ENCODE measurements at regions not wholly inside any gene's neighbourhood (a gene's known extent, or its start where the extent isn't known, plus 50 kb on each side); places are given as distances from the start of the nearest gene placed in this dataset.

DNA sequence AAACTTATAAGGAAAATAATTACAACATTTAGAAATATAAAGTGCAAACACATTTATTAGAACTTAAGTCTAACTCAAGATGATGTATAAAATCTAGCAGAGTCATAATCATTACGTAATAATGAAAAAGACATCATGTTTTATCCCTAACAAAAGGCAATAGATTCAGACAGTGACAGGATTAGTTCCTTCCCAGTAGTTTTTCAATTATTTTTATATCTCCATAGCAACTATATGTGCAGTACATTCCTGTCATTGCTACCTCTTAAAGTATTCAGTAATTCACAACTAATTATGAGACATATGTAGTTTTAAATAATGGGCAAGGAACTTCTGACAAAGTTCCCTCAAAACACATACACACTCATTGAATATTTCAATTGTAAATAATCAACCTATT is 687.9 kb downstream of the CCDC85A start:
- no peaks in the 10 kb centered on the region for H4K20me1 ChIP-seq (ENCODE audit: insufficient read depth)
- H3K4me2 ChIP-seq (ENCODE audit: unreplicated experiment), result no peak overlapping the region
- no peaks in the 10 kb centered on the region for H3K79me2 ChIP-seq (ENCODE audit: insufficient read depth)
- no peak for TF ChIP-seq EZH2 (IDR thresholded peaks at IDR 0.05; ENCODE audit: insufficient read depth, poor library complexity, severe bottlenecking)
- TF ChIP-seq EZH2phosphoT487 (IDR thresholded peaks at IDR 0.05; ENCODE audit: insufficient read depth, low read depth), result no peak
- no peak overlapping the region for H2AFZ ChIP-seq
- no peak overlapping the region for H3K27ac ChIP-seq
- no peaks in the 10 kb centered on the region for H3K9me2 ChIP-seq (ENCODE audit: insufficient read depth)
- no peaks in the 10 kb centered on the region for H3K36me3 ChIP-seq (ENCODE audit: low read depth)
- in situ Hi-C loops (cut with MboI), result no loop called here
- H3K4me1 ChIP-seq (ENCODE audit: insufficient read depth), result no peaks in the 10 kb centered on the region
- no peaks in the 10 kb centered on the region for H3K9me3 ChIP-seq (ENCODE audit: low read depth)
- no peak overlapping the region for H3K4me3 ChIP-seq
- H3K9ac ChIP-seq, result no peak overlapping the region
- H3F3A ChIP-seq (ENCODE audit: insufficient read depth), result no peaks in the 10 kb centered on the region
- peak; percentile 3 for DNase-seq
- WGBS, 2 experiments (ENCODE audit: low coverage in 1 of 2, low lambda C conversion rate in 2 of 2, missing lambda C conversion rate in 2 of 2), result 9 to 25% methylated on average over 1 of the region's 1 CpG
- H3K27me3 ChIP-seq (replicated peaks; ENCODE audit: insufficient read depth), result no peaks in the 10 kb centered on the region

DNA sequence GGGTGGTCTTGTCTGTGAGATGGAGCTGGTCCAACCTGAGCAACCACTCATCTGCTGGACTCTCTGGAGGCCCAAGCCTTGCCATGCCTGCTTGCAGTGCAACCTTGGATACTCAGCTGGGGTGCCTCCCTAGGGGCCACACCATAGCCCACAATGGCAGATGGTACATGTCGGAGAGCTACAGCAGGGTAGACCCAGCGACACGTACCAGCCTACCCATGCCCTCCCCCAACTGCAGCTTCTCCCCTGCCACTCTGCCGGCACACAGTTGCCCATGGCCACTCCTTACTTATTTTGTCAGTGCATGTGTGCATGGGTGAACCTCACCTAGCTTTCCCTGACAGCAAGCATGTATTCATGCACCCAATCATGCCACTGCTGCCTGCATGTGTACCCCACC is 690.9 kb downstream of the CCDC85A start:
- Histone ChIP-seq H3K4me3 (no peak overlapping the region), H3F3A (ENCODE audit: insufficient read depth) (no peaks in the 10 kb centered on the region), H3K4me1 (ENCODE audit: insufficient read depth) (no peaks in the 10 kb centered on the region), H3K4me2 (ENCODE audit: unreplicated experiment) (no peak overlapping the region), H3K9me2 (ENCODE audit: insufficient read depth) (no peaks in the 10 kb centered on the region), H3K9ac (no peak overlapping the region), H3K9me3 (ENCODE audit: low read depth) (no peaks in the 10 kb centered on the region), H4K20me1 (ENCODE audit: insufficient read depth) (no peaks in the 10 kb centered on the region), H3K36me3 (ENCODE audit: low read depth) (no peaks in the 10 kb centered on the region), H3K79me2 (ENCODE audit: insufficient read depth) (no peaks in the 10 kb centered on the region), H2AFZ (no peak overlapping the region), H3K27ac (no peak overlapping the region), H3K27me3 (replicated peaks; ENCODE audit: insufficient read depth) (no peaks in the 10 kb centered on the region)
- WGBS, 2 experiments (ENCODE audit: low coverage in 1 of 2, low lambda C conversion rate in 2 of 2, missing lambda C conversion rate in 2 of 2), result 17 to 56% methylated on average over 4 of the region's 4 CpGs
- in situ Hi-C loops (cut with MboI), result no loop called here
- TF ChIP-seq EZH2 (IDR thresholded peaks at IDR 0.05; ENCODE audit: insufficient read depth, poor library complexity, severe bottlenecking), result no peak
- TF ChIP-seq EZH2phosphoT487 (IDR thresholded peaks at IDR 0.05; ENCODE audit: insufficient read depth, low read depth), result no peak
- no peak for DNase-seq

DNA sequence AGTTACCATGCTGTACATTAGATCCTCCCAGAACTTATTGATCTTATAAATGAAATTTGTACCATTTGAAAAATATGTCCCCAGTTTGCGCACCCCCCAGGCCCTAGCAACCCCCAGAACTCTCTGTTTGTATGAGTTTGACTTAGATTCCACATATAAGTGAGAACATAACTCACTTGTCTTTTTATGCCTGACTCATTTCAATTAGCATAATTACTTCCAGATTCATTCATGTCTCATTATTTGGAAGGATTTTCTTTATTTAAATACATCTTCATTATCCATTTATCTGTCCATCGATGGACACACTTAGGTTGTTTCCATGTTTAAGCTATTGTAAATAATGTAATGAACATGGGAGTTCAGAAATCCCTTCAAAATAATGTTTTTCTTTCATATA is 705.9 kb downstream of the CCDC85A start:
- WGBS, 2 experiments (ENCODE audit: low coverage in 1 of 2, low lambda C conversion rate in 2 of 2, missing lambda C conversion rate in 2 of 2), result 27 to 33% methylated on average over 2 of the region's 2 CpGs
- Histone ChIP-seq H4K20me1 (ENCODE audit: insufficient read depth) (no peaks in the 10 kb centered on the region), H3K9ac (no peak overlapping the region), H3K36me3 (ENCODE audit: low read depth) (no peaks in the 10 kb centered on the region), H3K4me2 (ENCODE audit: unreplicated experiment) (no peak overlapping the region), H3K79me2 (ENCODE audit: insufficient read depth) (no peaks in the 10 kb centered on the region), H3K4me1 (ENCODE audit: insufficient read depth) (no peaks in the 10 kb centered on the region), H2AFZ (no peak overlapping the region), H3K27me3 (replicated peaks; ENCODE audit: insufficient read depth) (no peaks in the 10 kb centered on the region), H3K4me3 (no peak overlapping the region), H3K27ac (no peak overlapping the region), H3F3A (ENCODE audit: insufficient read depth) (no peaks in the 10 kb centered on the region), H3K9me3 (ENCODE audit: low read depth) (no peaks in the 10 kb centered on the region), H3K9me2 (ENCODE audit: insufficient read depth) (no peaks in the 10 kb centered on the region)
- TF ChIP-seq EZH2 (IDR thresholded peaks at IDR 0.05; ENCODE audit: insufficient read depth, poor library complexity, severe bottlenecking), result no peak
- no peak for TF ChIP-seq EZH2phosphoT487 (IDR thresholded peaks at IDR 0.05; ENCODE audit: insufficient read depth, low read depth)
- in situ Hi-C loops (cut with MboI), result no loop called here
- DNase-seq, result peak; percentile 2

DNA sequence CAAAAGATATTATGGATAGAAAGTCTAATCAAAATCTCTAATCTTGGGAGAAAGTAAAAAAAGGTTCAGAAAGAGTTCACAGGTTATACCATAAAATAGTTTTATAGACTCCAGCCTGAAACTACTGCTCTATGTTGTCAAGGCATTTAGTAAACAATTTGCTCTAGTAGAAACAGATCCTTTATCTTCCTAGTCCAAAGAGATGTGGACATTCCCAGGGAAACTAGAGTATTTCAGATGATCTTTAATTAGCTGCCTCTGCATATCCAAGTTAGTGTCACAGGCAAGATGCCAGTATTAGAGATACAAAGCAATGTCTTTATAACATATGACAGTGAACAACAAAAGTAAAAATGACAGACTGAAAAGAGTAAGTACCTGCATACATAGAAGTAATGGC is 708.6 kb downstream of the CCDC85A start:
- H3K27me3 ChIP-seq (replicated peaks; ENCODE audit: insufficient read depth), result no peaks in the 10 kb centered on the region

DNA sequence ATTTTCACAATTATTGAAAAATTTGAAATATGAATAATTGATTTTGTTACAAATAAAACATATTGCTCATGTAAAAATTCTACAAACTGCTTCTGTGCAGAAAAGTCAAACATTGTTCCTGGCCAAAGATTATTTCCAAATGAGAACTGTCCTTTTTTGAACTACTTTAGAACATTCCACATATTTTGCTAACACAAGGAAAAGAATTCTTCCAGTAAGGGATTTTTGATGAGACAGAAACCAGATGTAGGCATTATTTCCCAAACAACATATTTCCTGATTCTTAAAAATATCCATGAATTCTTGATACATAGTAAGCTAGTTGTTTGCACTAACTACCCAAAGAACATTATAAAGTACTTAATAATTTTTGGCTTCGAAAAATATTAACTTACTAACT is 715.2 kb downstream of the CCDC85A start:
- H3K9me2 ChIP-seq (ENCODE audit: insufficient read depth), result no peaks in the 10 kb centered on the region
- DNase-seq, result peak; percentile 1
- H2AFZ ChIP-seq, result no peak overlapping the region
- no peak overlapping the region for H3K27ac ChIP-seq
- in situ Hi-C loops (cut with MboI), result no loop called here
- no peaks in the 10 kb centered on the region for H3K9me3 ChIP-seq (ENCODE audit: low read depth)
- H3K9ac ChIP-seq, result no peak overlapping the region
- no peaks in the 10 kb centered on the region for H3K4me1 ChIP-seq (ENCODE audit: insufficient read depth)
- TF ChIP-seq EZH2phosphoT487 (IDR thresholded peaks at IDR 0.05; ENCODE audit: insufficient read depth, low read depth), result no peak
- TF ChIP-seq EZH2 (IDR thresholded peaks at IDR 0.05; ENCODE audit: insufficient read depth, poor library complexity, severe bottlenecking), result no peak
- no peak overlapping the region for H3K4me2 ChIP-seq (ENCODE audit: unreplicated experiment)
- no peaks in the 10 kb centered on the region for H3F3A ChIP-seq (ENCODE audit: insufficient read depth)
- no peaks in the 10 kb centered on the region for H3K79me2 ChIP-seq (ENCODE audit: insufficient read depth)
- H3K27me3 ChIP-seq (replicated peaks; ENCODE audit: insufficient read depth), result no peaks in the 10 kb centered on the region
- no peaks in the 10 kb centered on the region for H3K36me3 ChIP-seq (ENCODE audit: low read depth)
- no peaks in the 10 kb centered on the region for H4K20me1 ChIP-seq (ENCODE audit: insufficient read depth)
- H3K4me3 ChIP-seq, result no peak overlapping the region
- WGBS, 2 experiments (ENCODE audit: low coverage in 1 of 2, low lambda C conversion rate in 2 of 2, missing lambda C conversion rate in 2 of 2), result 28 to 30% methylated on average over 1 of the region's 1 CpG

More for the DNA sequence above, 708.6 kb downstream of the CCDC85A start:
- no peaks in the 10 kb centered on the region for H3F3A ChIP-seq (ENCODE audit: insufficient read depth)
- TF ChIP-seq EZH2phosphoT487 (IDR thresholded peaks at IDR 0.05; ENCODE audit: insufficient read depth, low read depth) (no peak), EZH2 (IDR thresholded peaks at IDR 0.05; ENCODE audit: insufficient read depth, poor library complexity, severe bottlenecking) (no peak)
- no peak overlapping the region for H3K27ac ChIP-seq
- no peaks in the 10 kb centered on the region for H3K9me3 ChIP-seq (ENCODE audit: low read depth)
- H3K4me2 ChIP-seq (ENCODE audit: unreplicated experiment), result no peak overlapping the region
- no peak overlapping the region for H2AFZ ChIP-seq
- H4K20me1 ChIP-seq (ENCODE audit: insufficient read depth), result no peaks in the 10 kb centered on the region
- no peak overlapping the region for H3K9ac ChIP-seq
- H3K9me2 ChIP-seq (ENCODE audit: insufficient read depth), result no peaks in the 10 kb centered on the region
- in situ Hi-C loops (cut with MboI), result no loop called here
- no peaks in the 10 kb centered on the region for H3K36me3 ChIP-seq (ENCODE audit: low read depth)
- H3K4me1 ChIP-seq (ENCODE audit: insufficient read depth), result no peaks in the 10 kb centered on the region
- H3K4me3 ChIP-seq, result no peak overlapping the region
- no peaks in the 10 kb centered on the region for H3K79me2 ChIP-seq (ENCODE audit: insufficient read depth)
- DNase-seq, result no peak

Measured in GM23248 (cell line).